ENCODE measurements at regions not wholly inside any gene's neighbourhood (a gene's known extent, or its start where the extent isn't known, plus 50 kb on each side); places are given as distances from the start of the nearest gene placed in this dataset.

DNA sequence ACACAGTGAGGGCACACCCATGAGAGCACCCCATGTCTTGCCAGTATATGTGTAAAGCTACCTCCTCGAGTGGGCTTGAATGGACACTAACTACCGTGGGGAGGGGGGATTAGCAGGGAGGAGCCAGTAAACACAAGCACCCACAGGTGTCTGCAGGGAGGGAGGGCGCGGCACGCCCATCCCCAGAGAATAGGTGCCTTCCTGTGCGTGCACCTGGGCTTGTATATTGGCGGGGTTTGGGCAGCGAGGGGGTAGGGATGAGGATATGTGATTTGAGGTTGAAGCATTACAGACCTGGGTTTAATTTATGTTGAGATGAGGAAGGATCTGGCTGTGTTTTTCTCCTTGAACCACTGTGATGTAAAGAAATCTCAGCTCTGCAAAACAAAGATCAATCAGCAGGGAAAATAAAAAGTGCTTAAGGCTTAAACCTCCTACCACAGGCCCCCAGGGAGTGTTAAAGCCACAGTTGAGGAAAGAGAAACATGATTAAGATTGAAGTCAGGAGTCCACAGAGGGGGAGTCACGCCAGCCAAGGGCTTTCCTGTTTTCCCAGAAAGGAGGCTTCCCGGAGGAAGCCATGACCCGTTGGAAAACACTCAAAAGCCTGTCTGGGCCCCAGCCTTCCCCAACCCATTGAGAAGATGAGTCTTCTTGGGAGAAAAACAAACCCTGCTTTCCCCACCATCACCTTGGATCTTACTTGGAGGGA lies 80.0 kb downstream of the CAMK2N1 start:
- ChIA-PET CTCF (no interaction called here), POLR2A (no interaction called here)

DNA sequence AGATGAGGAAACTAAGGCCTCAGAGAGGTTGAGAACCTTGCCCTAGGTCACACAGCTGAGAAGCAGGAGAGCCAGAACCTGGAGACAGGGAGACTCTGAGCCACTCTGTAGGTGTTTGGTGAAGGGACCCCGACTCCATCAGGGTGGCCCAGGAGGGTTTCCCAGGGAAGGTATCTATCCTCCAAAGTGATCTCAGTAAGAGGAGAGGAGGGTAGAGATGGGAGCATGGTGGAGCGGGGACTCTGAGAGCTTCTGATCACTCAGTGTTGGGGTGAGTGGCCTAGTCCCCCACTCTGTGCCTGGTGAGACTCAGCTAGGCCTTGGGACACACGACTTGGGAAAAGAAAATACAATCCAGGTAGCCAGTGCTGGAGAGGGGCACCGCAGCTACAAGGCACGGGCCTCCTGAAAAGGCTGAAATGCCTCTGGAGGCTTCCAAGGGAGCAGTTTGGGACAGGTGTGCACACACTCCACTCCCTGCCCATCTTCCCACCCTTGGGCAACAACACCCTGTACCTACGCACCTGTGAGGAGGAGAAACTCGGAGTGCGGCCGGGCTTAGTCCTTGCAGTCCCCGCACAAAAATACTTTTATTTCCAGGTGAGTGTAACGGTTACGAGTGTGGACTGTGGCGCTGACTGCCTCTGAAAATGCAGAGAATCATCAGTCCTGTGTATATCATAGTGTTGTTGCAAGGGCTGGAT lies 80.8 kb downstream of the CAMK2N1 start:
- ChIA-PET CTCF (no interaction called here), POLR2A (no interaction called here)

Measured in activated CD8-positive, alpha-beta memory T cell treated with anti-CD3 and anti-CD28 coated beads for 36 hours (primary cell).